ENCODE measurements at regions not wholly inside any gene's neighbourhood (a gene's known extent, or its start where the extent isn't known, plus 50 kb on each side); places are given as distances from the start of the nearest gene placed in this dataset.
"Not testable (repeated sequence)": the region's sequence is repeated elsewhere in the genome, so short reads cannot be mapped to it uniquely, and the experiment has no call there.

DNA sequence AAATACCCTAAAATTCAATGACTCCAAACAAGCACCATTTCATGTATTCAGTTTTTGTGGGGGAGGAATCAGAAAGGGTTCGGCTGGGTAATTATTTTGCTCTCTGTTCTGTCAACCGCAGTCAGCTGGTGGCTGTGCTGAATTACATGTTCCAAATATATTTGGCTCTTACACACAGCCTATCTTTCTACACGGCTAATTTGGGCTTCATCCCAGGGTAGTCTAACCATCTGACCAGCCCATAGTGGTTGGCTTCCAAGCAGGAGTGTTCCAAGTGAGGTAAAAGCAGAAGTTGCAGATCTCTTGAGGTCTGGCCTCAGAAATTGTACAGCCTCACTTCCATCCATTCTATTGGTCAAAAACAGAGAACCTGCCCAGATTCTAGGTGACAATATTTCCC is 760.8 kb upstream of the SEMA6D start:
- no peaks in the 10 kb centered on the region for H3K9me3 ChIP-seq (ENCODE audit: insufficient read depth, low read depth, low read length)
- H3K4me1 ChIP-seq (ENCODE audit: insufficient read depth, low read length) = no peaks in the 10 kb centered on the region
- no peak overlapping the region for H3K4me3 ChIP-seq (ENCODE audit: low read length)
- no peaks in the 10 kb centered on the region for H3K27me3 ChIP-seq (ENCODE audit: insufficient read depth, low read length)
- no peak overlapping the region for H3K27ac ChIP-seq (ENCODE audit: low read length)
- no peaks in the 10 kb centered on the region for H3K36me3 ChIP-seq (ENCODE audit: insufficient read depth, low read depth, low read length)
- H3K9ac ChIP-seq (ENCODE audit: low read depth, low read length) = no peak overlapping the region

DNA sequence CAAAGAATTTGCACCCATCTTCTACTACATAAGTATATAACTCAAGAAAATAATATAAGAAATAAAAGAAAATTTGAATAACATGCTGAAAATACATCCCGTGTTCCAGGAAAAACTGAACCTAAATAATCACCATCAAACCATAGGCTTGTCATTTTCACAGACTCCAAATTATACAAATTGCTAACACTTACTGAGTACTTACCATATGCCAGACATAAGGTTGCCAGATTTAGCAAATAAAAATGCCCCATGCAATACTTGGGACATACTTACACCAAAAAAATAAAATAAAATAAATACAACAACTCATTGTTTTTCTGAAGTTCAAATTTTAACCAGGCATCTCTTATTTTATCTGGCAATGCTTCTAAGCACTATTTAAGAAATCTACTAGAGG is 760.4 kb upstream of the SEMA6D start:
- Histone ChIP-seq H3K9me3 (ENCODE audit: insufficient read depth, low read depth, low read length) (no peaks in the 10 kb centered on the region), H3K4me1 (ENCODE audit: insufficient read depth, low read length) (no peaks in the 10 kb centered on the region), H3K36me3 (ENCODE audit: insufficient read depth, low read depth, low read length) (no peaks in the 10 kb centered on the region), H3K4me3 (ENCODE audit: low read length) (no peak overlapping the region), H3K27ac (ENCODE audit: low read length) (no peak overlapping the region), H3K9ac (ENCODE audit: low read depth, low read length) (no peak overlapping the region), H3K27me3 (ENCODE audit: insufficient read depth, low read length) (no peaks in the 10 kb centered on the region)

DNA sequence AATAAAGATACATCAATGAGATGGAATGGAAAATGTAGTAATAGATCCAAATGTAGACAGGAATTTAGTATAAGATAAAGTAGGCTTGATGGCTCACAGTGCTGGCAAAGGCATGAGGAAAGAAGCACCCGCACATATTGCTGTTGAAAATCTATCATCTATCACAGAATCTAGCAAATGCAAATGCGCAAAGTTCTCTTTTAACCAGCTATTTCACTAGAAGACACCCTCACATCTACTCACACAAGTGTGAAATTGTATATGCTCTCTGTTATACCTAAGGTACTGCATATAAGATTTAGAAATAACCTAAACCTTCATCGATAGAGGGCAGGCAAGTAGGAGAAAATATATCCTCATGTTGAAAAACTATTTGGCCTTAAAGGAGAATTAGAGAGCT is 756.7 kb upstream of the SEMA6D start:
- no peak overlapping the region for H3K4me3 ChIP-seq (ENCODE audit: low read length)

DNA sequence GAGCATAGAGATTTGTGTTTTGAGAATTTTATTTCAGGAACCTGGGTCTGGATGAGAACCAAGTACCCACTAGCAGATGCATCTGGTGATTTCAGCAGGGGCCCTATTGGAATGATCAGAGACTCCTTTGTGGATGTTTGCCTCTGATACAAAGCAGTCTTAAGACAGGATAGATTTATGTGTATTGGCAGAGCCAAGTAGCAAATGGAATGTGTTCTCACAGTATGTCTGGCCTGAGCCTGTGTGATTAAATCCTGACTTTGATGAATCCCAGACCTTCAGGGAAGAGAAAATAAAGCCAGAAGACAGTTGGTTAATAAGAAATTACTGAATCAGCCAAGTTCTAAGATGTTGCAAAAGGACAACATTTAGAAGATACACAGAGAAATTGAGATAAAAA is 755.5 kb upstream of the SEMA6D start:
- Histone ChIP-seq H3K4me1 (ENCODE audit: insufficient read depth, low read length) (no peaks in the 10 kb centered on the region), H3K27me3 (ENCODE audit: insufficient read depth, low read length) (no peaks in the 10 kb centered on the region), H3K27ac (ENCODE audit: low read length) (no peak overlapping the region), H3K36me3 (ENCODE audit: insufficient read depth, low read depth, low read length) (no peaks in the 10 kb centered on the region), H3K4me3 (ENCODE audit: low read length) (no peak overlapping the region), H3K9me3 (ENCODE audit: insufficient read depth, low read depth, low read length) (0 out of 2 replicates have a peak, but pooled peaks cover 7% of the 10 kb centered on the region), H3K9ac (ENCODE audit: low read depth, low read length) (no peak overlapping the region)

More for the DNA sequence above, 756.7 kb upstream of the SEMA6D start:
- no peaks in the 10 kb centered on the region for H3K4me1 ChIP-seq (ENCODE audit: insufficient read depth, low read length)
- H3K36me3 ChIP-seq (ENCODE audit: insufficient read depth, low read depth, low read length) = no peaks in the 10 kb centered on the region
- H3K9ac ChIP-seq (ENCODE audit: low read depth, low read length) = no peak overlapping the region
- H3K27me3 ChIP-seq (ENCODE audit: insufficient read depth, low read length) = no peaks in the 10 kb centered on the region
- 0 out of 2 replicates have a peak, but pooled peaks cover 7% of the 10 kb centered on the region for H3K9me3 ChIP-seq (ENCODE audit: insufficient read depth, low read depth, low read length)
- H3K27ac ChIP-seq (ENCODE audit: low read length) = no peak overlapping the region

DNA sequence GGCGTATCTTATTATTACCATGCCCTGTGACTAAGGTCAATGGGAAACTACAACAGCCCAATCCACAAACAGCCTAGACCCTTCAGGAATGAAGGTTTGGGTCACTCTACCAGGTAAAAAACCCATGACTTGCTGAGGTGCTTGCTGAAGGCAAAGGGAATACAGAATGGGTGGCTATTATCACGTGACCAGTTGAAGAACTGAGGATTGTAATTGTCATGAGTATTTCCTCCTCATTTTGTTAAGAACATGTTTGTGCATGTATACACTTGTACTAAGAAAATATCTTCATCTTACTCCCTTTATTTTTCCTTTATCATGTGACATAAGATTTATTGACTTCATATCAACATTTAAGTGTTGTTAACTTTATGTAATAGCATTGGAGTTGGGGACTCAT is 729.2 kb upstream of the SEMA6D start:
- not testable (repeated sequence) for H3K27me3 ChIP-seq (ENCODE audit: insufficient read depth, low read length); H3K9ac ChIP-seq (ENCODE audit: low read depth, low read length); H3K27ac ChIP-seq (ENCODE audit: low read length); H3K4me1 ChIP-seq (ENCODE audit: insufficient read depth, low read length); H3K4me3 ChIP-seq (ENCODE audit: low read length); H3K9me3 ChIP-seq (ENCODE audit: insufficient read depth, low read depth, low read length); H3K36me3 ChIP-seq (ENCODE audit: insufficient read depth, low read depth, low read length)

DNA sequence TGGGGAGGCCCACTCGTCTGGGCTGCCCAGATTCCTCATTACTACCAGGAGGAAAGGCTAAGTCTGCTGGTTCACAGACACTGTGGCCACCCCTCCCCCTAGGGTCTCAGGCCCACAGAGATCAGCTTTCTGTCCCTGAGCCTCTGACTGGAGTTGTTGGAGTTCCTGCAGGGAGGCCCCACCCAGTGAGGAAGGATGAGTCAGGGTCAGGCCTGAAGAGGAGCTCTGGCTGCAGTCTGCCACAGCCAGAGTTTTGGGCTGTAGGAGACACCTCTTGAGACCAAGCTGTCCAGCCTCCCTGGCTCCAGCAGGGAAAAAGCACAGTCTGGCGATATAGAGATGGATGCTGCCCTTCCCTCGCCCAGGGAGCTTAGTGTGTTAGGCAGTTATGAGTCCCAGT is 720.9 kb upstream of the SEMA6D start:
- no peaks in the 10 kb centered on the region for H3K27me3 ChIP-seq (ENCODE audit: insufficient read depth, low read length)
- no peak overlapping the region for H3K27ac ChIP-seq (ENCODE audit: low read length)
- H3K9ac ChIP-seq (ENCODE audit: low read depth, low read length) = no peak overlapping the region
- no peaks in the 10 kb centered on the region for H3K36me3 ChIP-seq (ENCODE audit: insufficient read depth, low read depth, low read length)
- H3K4me1 ChIP-seq (ENCODE audit: insufficient read depth, low read length) = no peaks in the 10 kb centered on the region
- H3K4me3 ChIP-seq (ENCODE audit: low read length) = no peak overlapping the region
- peaks cover 12% of the 10 kb centered on the region; the same call in 1 of the 2 replicates for H3K9me3 ChIP-seq (ENCODE audit: insufficient read depth, low read depth, low read length)

DNA sequence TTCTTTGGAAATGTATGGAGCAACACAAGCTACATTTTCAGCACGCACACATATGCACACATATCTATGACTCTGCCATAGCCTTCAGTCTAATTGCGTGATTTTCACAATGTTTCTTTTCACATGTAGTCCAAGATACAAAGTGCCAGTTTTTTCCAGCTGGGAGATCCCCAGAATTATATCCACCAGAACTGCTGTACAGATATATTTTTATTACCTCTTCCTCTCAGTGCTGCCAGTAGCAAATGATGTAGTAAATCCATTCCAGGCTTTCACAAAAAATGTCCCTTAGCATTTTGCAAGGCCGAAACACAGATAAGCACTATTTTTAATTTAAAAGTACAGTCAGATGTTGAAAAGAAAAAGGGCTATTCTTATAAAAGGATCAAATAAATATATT is 719.8 kb upstream of the SEMA6D start:
- H3K27me3 ChIP-seq (ENCODE audit: insufficient read depth, low read length) = no peaks in the 10 kb centered on the region
- no peak overlapping the region for H3K9ac ChIP-seq (ENCODE audit: low read depth, low read length)
- no peaks in the 10 kb centered on the region for H3K36me3 ChIP-seq (ENCODE audit: insufficient read depth, low read depth, low read length)
- H3K27ac ChIP-seq (ENCODE audit: low read length) = no peak overlapping the region
- H3K4me1 ChIP-seq (ENCODE audit: insufficient read depth, low read length) = no peaks in the 10 kb centered on the region
- peaks cover 12% of the 10 kb centered on the region; the same call in 1 of the 2 replicates for H3K9me3 ChIP-seq (ENCODE audit: insufficient read depth, low read depth, low read length)
- no peak overlapping the region for H3K4me3 ChIP-seq (ENCODE audit: low read length)

DNA sequence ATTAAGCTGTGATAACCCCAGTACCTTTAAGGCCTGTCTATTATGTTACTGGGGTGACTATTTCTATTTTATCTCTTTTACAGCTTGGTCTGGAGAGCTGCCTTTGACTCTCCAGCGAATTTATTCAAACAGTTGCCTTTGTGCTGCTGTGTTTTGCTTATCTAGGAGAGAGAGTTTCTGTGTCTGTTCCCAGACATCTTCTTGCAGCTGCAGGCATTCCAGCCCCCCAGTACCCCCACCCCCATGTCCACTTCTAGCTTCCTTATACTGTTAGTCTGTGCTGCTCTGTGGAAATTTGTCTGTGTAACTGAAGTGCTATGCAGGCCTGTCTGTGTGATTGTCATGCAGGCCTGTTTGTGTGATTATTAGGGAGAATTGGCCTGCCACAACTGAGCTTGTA is 713.7 kb upstream of the SEMA6D start:
- no peak overlapping the region for H3K9ac ChIP-seq (ENCODE audit: low read depth, low read length)

DNA sequence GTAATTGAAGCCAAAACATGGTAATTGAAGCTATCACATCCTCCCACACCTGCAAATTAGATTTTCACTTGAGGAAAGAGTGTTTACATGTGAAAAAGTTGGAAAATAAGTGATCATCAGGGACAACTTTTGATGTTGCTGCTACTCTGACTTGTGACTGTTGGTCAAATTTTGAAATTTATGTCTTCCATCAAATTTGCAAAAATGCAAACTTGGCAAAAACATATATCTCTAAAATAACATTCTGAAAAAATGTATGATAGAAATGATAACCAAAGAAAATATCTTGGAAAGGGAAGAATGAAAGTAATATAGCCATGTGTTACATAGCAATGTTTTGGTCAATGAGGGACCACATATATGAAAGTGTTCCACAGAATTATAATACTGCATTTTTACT is 703.9 kb upstream of the SEMA6D start:
- H3K27me3 ChIP-seq (ENCODE audit: insufficient read depth, low read length) = no peaks in the 10 kb centered on the region

More for the DNA sequence above, 713.7 kb upstream of the SEMA6D start:
- Histone ChIP-seq H3K36me3 (ENCODE audit: insufficient read depth, low read depth, low read length) (no peaks in the 10 kb centered on the region), H3K4me3 (ENCODE audit: low read length) (no peak overlapping the region), H3K27me3 (ENCODE audit: insufficient read depth, low read length) (no peaks in the 10 kb centered on the region), H3K9me3 (ENCODE audit: insufficient read depth, low read depth, low read length) (no peaks in the 10 kb centered on the region), H3K27ac (ENCODE audit: low read length) (no peak overlapping the region), H3K4me1 (ENCODE audit: insufficient read depth, low read length) (no peaks in the 10 kb centered on the region)

DNA sequence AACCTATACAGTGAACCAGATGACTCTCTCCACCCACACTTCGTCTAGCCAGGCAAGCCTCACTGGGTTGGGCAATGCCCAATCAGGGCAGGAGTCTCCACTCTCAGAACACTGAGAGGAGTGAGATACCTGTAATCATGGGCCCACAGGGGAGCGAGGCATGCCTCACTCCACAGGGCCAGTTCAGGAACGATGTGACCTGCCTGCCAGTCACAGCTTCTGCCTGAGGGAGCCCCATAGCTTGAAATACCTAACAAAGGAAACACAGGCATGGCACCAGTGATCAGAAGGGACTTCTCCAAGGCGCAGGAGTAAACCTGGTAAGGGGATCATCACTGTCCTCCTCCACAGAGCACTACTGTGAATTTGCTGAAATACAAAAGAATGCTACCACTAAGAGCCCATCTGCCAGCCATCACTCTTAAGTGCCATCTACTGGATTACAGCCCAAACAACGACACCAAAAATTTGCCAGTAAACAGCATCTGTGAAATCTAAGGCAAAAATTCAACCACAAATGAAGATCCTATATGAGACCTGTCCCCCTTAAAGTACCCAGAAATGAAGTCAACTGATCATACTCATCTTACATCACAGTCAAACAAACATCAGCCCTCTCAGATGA is 689.9 kb upstream of the SEMA6D start:
- Histone ChIP-seq H3K4me3 (ENCODE audit: low read length) (no peak overlapping the region), H3K27ac (ENCODE audit: low read length) (no peak overlapping the region), H3K9ac (ENCODE audit: low read depth, low read length) (no peak overlapping the region), H3K27me3 (ENCODE audit: insufficient read depth, low read length) (no peaks in the 10 kb centered on the region), H3K9me3 (ENCODE audit: insufficient read depth, low read depth, low read length) (no peaks in the 10 kb centered on the region), H3K36me3 (ENCODE audit: insufficient read depth, low read depth, low read length) (no peaks in the 10 kb centered on the region), H3K4me1 (ENCODE audit: insufficient read depth, low read length) (no peaks in the 10 kb centered on the region)

More for the DNA sequence above, 703.9 kb upstream of the SEMA6D start:
- no peaks in the 10 kb centered on the region; the same call in 1 of the 2 replicates for H3K9me3 ChIP-seq (ENCODE audit: insufficient read depth, low read depth, low read length)
- H3K4me1 ChIP-seq (ENCODE audit: insufficient read depth, low read length) = no peaks in the 10 kb centered on the region
- no peaks in the 10 kb centered on the region for H3K36me3 ChIP-seq (ENCODE audit: insufficient read depth, low read depth, low read length)
- H3K27ac ChIP-seq (ENCODE audit: low read length) = no peak overlapping the region
- no peak overlapping the region for H3K9ac ChIP-seq (ENCODE audit: low read depth, low read length)
- H3K4me3 ChIP-seq (ENCODE audit: low read length) = no peak overlapping the region

DNA sequence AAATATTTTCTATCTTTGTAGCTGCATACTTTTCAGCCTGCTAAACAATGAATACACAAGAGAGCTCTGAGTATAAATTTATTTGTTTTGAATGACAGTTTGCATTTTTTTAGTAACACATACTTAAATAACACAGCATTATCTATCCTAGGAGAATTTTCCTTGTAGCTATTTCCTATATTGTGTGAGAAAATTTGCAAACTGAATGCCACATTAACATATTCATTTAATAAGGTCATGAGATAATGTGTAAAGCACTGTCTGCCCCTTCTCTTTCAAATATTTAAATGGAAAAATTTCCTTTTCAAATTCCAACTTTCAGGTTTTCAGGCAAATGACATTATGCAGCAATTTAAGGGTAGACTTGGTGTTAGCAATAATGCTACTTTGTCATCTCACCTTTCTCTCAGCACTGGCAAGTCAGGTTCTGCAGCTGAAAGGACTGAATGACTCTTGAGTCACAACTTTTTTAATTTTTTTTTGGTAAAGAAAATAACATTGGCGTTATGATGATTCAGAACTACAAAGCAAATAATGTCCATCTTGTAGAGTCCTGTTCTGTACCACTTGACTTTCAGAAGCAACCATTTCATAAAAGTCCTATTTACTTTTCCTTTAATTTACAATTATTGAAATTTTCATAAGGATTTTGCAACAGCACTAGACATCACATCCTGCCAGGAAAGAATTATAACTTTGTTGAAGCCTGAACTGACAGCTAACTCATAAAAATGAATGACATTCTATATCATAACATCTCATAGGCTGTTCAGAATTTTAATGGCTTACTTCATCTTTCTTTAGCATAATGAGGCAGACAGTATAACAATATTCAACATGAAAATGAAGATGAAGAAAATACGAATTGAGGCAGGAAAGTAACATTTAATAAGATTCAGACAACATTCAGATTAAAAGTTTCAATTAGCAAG is 681.6 kb upstream of the SEMA6D start:
- Histone ChIP-seq H3K4me1 (ENCODE audit: insufficient read depth, low read length) (no peaks in the 10 kb centered on the region), H3K27ac (ENCODE audit: low read length) (no peak overlapping the region), H3K9ac (ENCODE audit: low read depth, low read length) (no peak overlapping the region), H3K36me3 (ENCODE audit: insufficient read depth, low read depth, low read length) (no peaks in the 10 kb centered on the region), H3K27me3 (ENCODE audit: insufficient read depth, low read length) (no peaks in the 10 kb centered on the region), H3K4me3 (ENCODE audit: low read length) (no peak overlapping the region), H3K9me3 (ENCODE audit: insufficient read depth, low read depth, low read length) (no peaks in the 10 kb centered on the region)

DNA sequence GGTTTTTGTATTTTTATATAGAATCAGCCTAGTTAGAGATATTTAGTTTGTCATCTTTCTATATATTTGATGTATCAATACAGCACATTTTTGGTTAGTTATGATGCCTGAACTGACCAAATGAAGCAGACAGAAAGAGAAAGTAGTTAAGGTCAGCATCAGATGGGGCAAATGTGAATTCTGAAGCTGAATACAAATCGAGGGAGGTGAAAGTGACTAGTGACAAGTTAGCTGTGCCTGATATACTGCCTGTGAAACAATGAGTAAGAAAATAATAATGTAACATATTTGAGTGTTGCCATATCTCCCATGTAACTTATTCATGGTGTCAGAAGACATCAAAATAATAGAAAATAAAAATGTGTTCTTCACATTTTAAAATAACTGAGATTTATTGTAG is 680.3 kb upstream of the SEMA6D start:
- H3K9me3 ChIP-seq (ENCODE audit: insufficient read depth, low read depth, low read length) = no peaks in the 10 kb centered on the region
- H3K27me3 ChIP-seq (ENCODE audit: insufficient read depth, low read length) = no peaks in the 10 kb centered on the region
- H3K27ac ChIP-seq (ENCODE audit: low read length) = no peak overlapping the region
- no peak overlapping the region for H3K9ac ChIP-seq (ENCODE audit: low read depth, low read length)
- H3K4me1 ChIP-seq (ENCODE audit: insufficient read depth, low read length) = no peaks in the 10 kb centered on the region
- no peaks in the 10 kb centered on the region for H3K36me3 ChIP-seq (ENCODE audit: insufficient read depth, low read depth, low read length)
- H3K4me3 ChIP-seq (ENCODE audit: low read length) = no peak overlapping the region

All from iPS-20b (cell line).